HG03039 (cell line): ENCODE measurements at regions not wholly inside any gene's neighbourhood (a gene's known extent, or its start where the extent isn't known, plus 50 kb on each side); places are given as distances from the start of the nearest gene placed in this dataset.
A peak's percentile ranks its signal among the peaks of the same experiment; 100 is the strongest.

Experiments used
- ATAC-seq: cut with Tn5 transposase; IDR thresholded peaks from one replicate; pipeline ENCODE4 v1.9.1; 2021; ENCODE audit warnings: mild to moderate bottlenecking, moderate library complexity; ENCODE audit not compliant: unreplicated experiment

DNA sequence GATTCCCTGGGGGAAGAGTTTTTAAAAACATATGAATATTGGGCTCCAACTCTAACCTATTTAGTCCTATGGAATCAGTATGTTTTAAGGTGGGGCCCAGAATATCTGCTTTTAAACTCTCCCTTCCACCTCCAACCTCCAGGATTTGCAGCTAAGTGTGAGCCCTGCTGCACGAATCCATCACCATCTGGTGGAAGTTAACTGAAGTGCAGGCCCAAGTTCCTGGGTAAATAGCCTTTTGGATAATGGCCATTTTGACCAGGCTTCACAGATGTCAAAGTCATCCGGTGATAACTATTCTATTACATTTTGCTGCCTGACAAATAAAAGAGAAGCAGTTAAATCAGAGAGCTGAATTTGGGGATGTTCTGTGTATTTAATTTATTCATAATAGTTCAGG is 58.1 kb upstream of the RMST start:
- ATAC-seq, result peak; percentile 91

DNA sequence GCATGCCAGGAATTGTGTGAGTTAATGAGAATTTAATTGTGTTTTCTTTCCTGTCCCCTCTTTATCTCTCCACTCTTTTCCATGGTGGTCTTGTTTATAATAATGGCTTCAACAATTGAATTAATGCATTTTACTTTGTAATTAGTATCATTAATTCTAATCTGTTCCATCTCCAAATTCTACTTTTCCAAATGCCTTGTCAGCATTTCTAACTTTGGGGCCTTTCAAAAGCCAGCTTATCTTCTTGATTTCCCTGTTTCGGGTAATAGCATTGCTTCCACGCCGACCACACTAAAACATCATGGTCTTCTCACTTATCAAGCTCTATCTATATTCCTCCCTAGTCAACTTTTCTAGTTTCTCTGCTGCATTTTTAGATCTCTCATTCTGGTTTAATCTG is 54.2 kb upstream of the RMST start:
- no peak for ATAC-seq

GRCh38 chr12:97411341-97411740 is 51.3 kb upstream of the RMST start:
- ATAC-seq, result no peak
